K562 (cell line): ENCODE measurements at regions not wholly inside any gene's neighbourhood (a gene's known extent, or its start where the extent isn't known, plus 50 kb on each side); places are given as distances from the start of the nearest gene placed in this dataset.

ENCODE experiments used
- ATAC-seq: fragments of 200-7000 bp; cut with Tn5 transposase; 3 replicates; pipeline ENCODE4 v1.9.1; 2020; ENCODE audit warnings: moderate library complexity
- BruUV-seq: library from RNA; stranded (reverse); fragments of 400-500 nt; replicated peaks from 2 replicates; lab custom pipeline; 2021; lab: Mats Ljungman, UMichigan
- CTCF ChIA-PET: fragments of 300-600 bp; formaldehyde crosslinking; extraction: SDS; loops from one replicate; lab custom pipeline; 2021; ENCODE audit warnings: low intra/inter-chr PET ratio; lab: Yijun Ruan, JAX
- POLR2A ChIA-PET: fragments of 300-600, 350-650 bp; sonication (Branson Sonifier 250); formaldehyde crosslinking; extraction: SDS; loops from one replicate; lab custom pipeline; 2021; ENCODE audit warnings: antibody characterized with exemption, inconsistent platforms; lab: Yijun Ruan, JAX
- DNase-seq, 4 experiments: peaks; one replicate each; pipeline versions ENCODE4 v3.0.0 to v3.0.0-alpha.2; 2011 to 2018; ENCODE audit warnings: low spot score in 3 of 4, mixed read lengths in 3 of 4; ENCODE audit errors: extremely low read depth in 1 of 4
- FAIRE-seq: peaks from 2 replicates; lab custom pipeline; 2011; peaks lifted over from hg19 to GRCh38; lab: Jason Lieb, UNC
- H2AFZ ChIP-seq: 2 replicates; pipeline ENCODE4 v1.6.0; 2011; ENCODE audit warnings: low read depth, low read length, control low read depth, inconsistent platforms
- H3K27ac ChIP-seq: fragments of 200-600 bp; 3 replicates; pipeline ENCODE4 v1.8.0; 2011; ENCODE audit warnings: low read depth, mild to moderate bottlenecking, control low read depth, inconsistent platforms, low read length, moderate library complexity, mixed read lengths; ENCODE audit errors: extremely low read depth
- H3K27me3 ChIP-seq, 2 experiments: fragments of 300-600 bp in 1 of 2; 2 replicates in 1 of 2; 3 replicates in 1 of 2; pipeline versions ENCODE4 v1.6.0 to v1.8.0; 2011; ENCODE audit warnings: inconsistent platforms in 2 of 2, low read length in 2 of 2, mild to moderate bottlenecking in 1 of 2, mixed read lengths in 1 of 2, moderate library complexity in 1 of 2; ENCODE audit not compliant: control insufficient read depth in 2 of 2, insufficient read depth in 2 of 2
- H3K36me3 ChIP-seq: fragments of 300-600 bp; 3 replicates; pipeline ENCODE4 v1.8.0; 2011; ENCODE audit warnings: mild to moderate bottlenecking, low read length, inconsistent platforms; ENCODE audit not compliant: control insufficient read depth, insufficient read depth
- H3K4me1 ChIP-seq, 2 experiments: fragments of 200-600 bp in 1 of 2; replicated peaks in 1 of 2; 2 replicates in 1 of 2; 3 replicates in 1 of 2; pipeline versions ENCODE4 v1.5.1 to v1.8.0; 2011; ENCODE audit warnings: inconsistent platforms in 2 of 2, low read length in 2 of 2, mild to moderate bottlenecking in 1 of 2, mixed read lengths in 1 of 2, moderate library complexity in 1 of 2; ENCODE audit not compliant: control insufficient read depth in 2 of 2, insufficient read depth in 2 of 2
- H3K4me2 ChIP-seq: 2 replicates; pipeline ENCODE4 v1.6.1; 2011; ENCODE audit warnings: low read length, control low read depth, inconsistent platforms, mixed read lengths; ENCODE audit not compliant: insufficient read depth
- H3K4me3 ChIP-seq: fragments of 200-600 bp; sonication (generic), shearing (Covaris generic); 2 replicates; pipeline ENCODE4 v1.5.1; 2016; ENCODE audit warnings: control low read depth, inconsistent platforms
- H3K79me2 ChIP-seq: fragments of 200-600 bp; 3 replicates; pipeline ENCODE4 v1.8.0; 2011; ENCODE audit warnings: low read length, inconsistent platforms; ENCODE audit not compliant: control insufficient read depth, insufficient read depth
- H3K9ac ChIP-seq, 2 experiments: 2 replicates each; pipeline versions ENCODE4 v1.6.0 to v1.6.1; 2011; ENCODE audit warnings: low read depth in 2 of 2, low read length in 2 of 2, control low read depth in 1 of 2, inconsistent platforms in 1 of 2, mild to moderate bottlenecking in 1 of 2, mixed read lengths in 1 of 2; ENCODE audit not compliant: insufficient read depth in 1 of 2
- H3K9me1 ChIP-seq: one replicate; pipeline ENCODE4 v1.6.0; 2011; ENCODE audit warnings: inconsistent platforms, mild to moderate bottlenecking, low read length, moderate library complexity; ENCODE audit not compliant: control insufficient read depth, insufficient read depth
- H3K9me3 ChIP-seq: replicated peaks from 2 replicates; pipeline ENCODE4 v1.5.1; 2011; ENCODE audit warnings: low read depth, low read length, inconsistent platforms; ENCODE audit not compliant: control insufficient read depth, insufficient read depth
- H4K20me1 ChIP-seq: replicated peaks from 2 replicates; pipeline ENCODE4 v1.6.1; 2011; ENCODE audit warnings: low read length, inconsistent platforms, mixed read lengths; ENCODE audit not compliant: control insufficient read depth, insufficient read depth
- CBX8 ChIP-seq: fragments of 200-600 bp; sonication (generic); IDR thresholded peaks from 2 replicates; pipeline ENCODE4 v1.6.1; 2012; ENCODE audit warnings: borderline replicate concordance, mixed run types, low read depth, mild to moderate bottlenecking, moderate library complexity, mixed read lengths, low read length, control low read depth, inconsistent platforms; ENCODE audit not compliant: poor library complexity, severe bottlenecking; ENCODE audit errors: extremely low read depth
- FOXA1 ChIP-seq: fragments of 450-650 bp; IDR thresholded peaks from 2 replicates; pipeline ENCODE4 v1.6.1; 2016; ENCODE audit warnings: mild to moderate bottlenecking, borderline replicate concordance
- KLF16 ChIP-seq: IDR thresholded peaks from 2 replicates; pipeline ENCODE4 v1.6.1; 2016; ENCODE audit warnings: antibody characterized with exemption
- MCM5 ChIP-seq: fragments of 450-650 bp; IDR thresholded peaks from 2 replicates; pipeline ENCODE4 v1.6.1; 2016; ENCODE audit warnings: low read depth
- WGBS: fragments of 100-300 bp; shearing (Covaris generic); methylation state at CpG from one replicate; pipeline ENCODE4 v1.1.6; 2016; ENCODE audit warnings: low coverage, mixed read lengths; ENCODE audit not compliant: insufficient coverage; ENCODE audit errors: missing lambda C conversion rate; 5-methylcytosine and 5-hydroxymethylcytosine counted together
- in situ Hi-C: fragments of 300-500 bp; cut with MboI; formaldehyde crosslinking; loops from 4 replicates; pipeline ENCODE4 v1.15.0; 2018; ENCODE audit warnings: inconsistent platforms, mixed read lengths
- intact Hi-C: fragments of 100-400 bp; cut with micrococcal nuclease; formaldehyde crosslinking; loops from 2 replicates; pipeline ENCODE4 v1.14.2; 2022

GRCh38 chr10:53013201-53013810, 240.7 kb upstream of the MBL2 start (continued):
- TF ChIP-seq FOXA1 = no peak

- in situ Hi-C loops = no loop called here
- 7% methylated on average over 4 of the region's 4 CpGs for WGBS
- no peaks in the 10 kb centered on the region for H4K20me1 ChIP-seq
- DNase-seq = no peak
- intact Hi-C loops = no loop called here
- H3K9me1 ChIP-seq = no peaks in the 10 kb centered on the region
- no TSS peak for BruUV-seq
- no peaks in the 10 kb centered on the region for H3K9me3 ChIP-seq
- H3K4me3 ChIP-seq = no peak overlapping the region
- no peak overlapping the region for H3K4me2 ChIP-seq
- H3K27ac ChIP-seq = no peak overlapping the region
- no peak overlapping the region for H3K9ac ChIP-seq
- no peak overlapping the region for H2AFZ ChIP-seq
- no peaks in the 10 kb centered on the region for H3K4me1 ChIP-seq
- TF ChIP-seq MCM5 = no peak
- no peak for TF ChIP-seq CBX8
- no peak for TF ChIP-seq KLF16
- H3K36me3 ChIP-seq = no peaks in the 10 kb centered on the region
- H3K27me3 ChIP-seq = no peaks in the 10 kb centered on the region
- ChIA-PET CTCF (no interaction called here), POLR2A (no interaction called here)
- H3K79me2 ChIP-seq = no peaks in the 10 kb centered on the region
- ATAC-seq = no peak
- FAIRE-seq = no peak
These were observed 237.7 kb upstream of the MBL2 start for GRCh38 chr10:53009961-53010907.
